ENCODE measurements at regions not wholly inside any gene's neighbourhood (a gene's known extent, or its start where the extent isn't known, plus 50 kb on each side); places are given as distances from the start of the nearest gene placed in this dataset.

DNA sequence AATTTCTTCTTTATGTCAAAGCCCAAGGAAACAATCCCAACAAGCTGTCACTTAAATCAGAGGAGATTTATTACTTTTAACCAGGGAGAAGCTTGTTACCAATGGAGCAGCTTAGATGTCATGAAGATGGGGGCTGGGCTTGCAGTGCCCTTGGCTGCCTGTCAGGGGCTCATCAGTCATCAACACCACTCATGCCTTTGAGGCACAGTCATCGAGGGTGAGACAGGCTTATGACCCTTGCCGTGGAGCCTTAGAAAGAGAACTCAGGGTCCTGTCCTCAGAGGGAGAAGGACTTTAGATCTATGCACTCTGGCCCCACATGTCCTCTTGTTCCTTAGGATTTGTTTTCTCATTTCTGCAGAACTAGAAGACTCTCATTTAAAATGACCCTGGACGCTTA is 318.3 kb downstream of the CBLN1 start (continued):
- TF ChIP-seq, protein P1, sequence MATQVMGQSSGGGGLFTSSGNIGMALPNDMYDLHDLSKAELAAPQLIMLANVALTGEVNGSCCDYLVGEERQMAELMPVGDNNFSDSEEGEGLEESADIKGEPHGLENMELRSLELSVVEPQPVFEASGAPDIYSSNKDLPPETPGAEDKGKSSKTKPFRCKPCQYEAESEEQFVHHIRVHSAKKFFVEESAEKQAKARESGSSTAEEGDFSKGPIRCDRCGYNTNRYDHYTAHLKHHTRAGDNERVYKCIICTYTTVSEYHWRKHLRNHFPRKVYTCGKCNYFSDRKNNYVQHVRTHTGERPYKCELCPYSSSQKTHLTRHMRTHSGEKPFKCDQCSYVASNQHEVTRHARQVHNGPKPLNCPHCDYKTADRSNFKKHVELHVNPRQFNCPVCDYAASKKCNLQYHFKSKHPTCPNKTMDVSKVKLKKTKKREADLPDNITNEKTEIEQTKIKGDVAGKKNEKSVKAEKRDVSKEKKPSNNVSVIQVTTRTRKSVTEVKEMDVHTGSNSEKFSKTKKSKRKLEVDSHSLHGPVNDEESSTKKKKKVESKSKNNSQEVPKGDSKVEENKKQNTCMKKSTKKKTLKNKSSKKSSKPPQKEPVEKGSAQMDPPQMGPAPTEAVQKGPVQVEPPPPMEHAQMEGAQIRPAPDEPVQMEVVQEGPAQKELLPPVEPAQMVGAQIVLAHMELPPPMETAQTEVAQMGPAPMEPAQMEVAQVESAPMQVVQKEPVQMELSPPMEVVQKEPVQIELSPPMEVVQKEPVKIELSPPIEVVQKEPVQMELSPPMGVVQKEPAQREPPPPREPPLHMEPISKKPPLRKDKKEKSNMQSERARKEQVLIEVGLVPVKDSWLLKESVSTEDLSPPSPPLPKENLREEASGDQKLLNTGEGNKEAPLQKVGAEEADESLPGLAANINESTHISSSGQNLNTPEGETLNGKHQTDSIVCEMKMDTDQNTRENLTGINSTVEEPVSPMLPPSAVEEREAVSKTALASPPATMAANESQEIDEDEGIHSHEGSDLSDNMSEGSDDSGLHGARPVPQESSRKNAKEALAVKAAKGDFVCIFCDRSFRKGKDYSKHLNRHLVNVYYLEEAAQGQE (IDR thresholded peaks at IDR 0.05; ENCODE audit: low read depth): no peak
- TF ChIP-seq SRF (IDR thresholded peaks at IDR 0.05; ENCODE audit: low read depth) (no peak), CBX3 (IDR thresholded peaks at IDR 0.05; ENCODE audit: low read depth) (peak; percentile 35; the same call in 1 of the 2 replicates), YY1 (IDR thresholded peaks at IDR 0.05; ENCODE audit: extremely low read depth, insufficient replicate concordance, low read depth, low read length) (no peak), EZH2phosphoT487 (IDR thresholded peaks at IDR 0.05; ENCODE audit: borderline replicate concordance) (no peak), TCF7L2 (IDR thresholded peaks at IDR 0.05; ENCODE audit: borderline replicate concordance, extremely low read depth, insufficient read depth, insufficient read length) (peak; percentile 33), RAD21 (IDR thresholded peaks at IDR 0.05; ENCODE audit: low read depth) (no peak), ZNF274 (IDR thresholded peaks at IDR 0.05; ENCODE audit: low read depth, low read length) (no peak), ZFX (IDR thresholded peaks at IDR 0.05) (no peak), SIN3A (IDR thresholded peaks at IDR 0.05; ENCODE audit: low read depth) (no peak), SP1 (IDR thresholded peaks at IDR 0.05; ENCODE audit: low read depth) (peak; percentile 63; the same call in 1 of the 2 replicates)
- TF ChIP-seq, protein P2, sequence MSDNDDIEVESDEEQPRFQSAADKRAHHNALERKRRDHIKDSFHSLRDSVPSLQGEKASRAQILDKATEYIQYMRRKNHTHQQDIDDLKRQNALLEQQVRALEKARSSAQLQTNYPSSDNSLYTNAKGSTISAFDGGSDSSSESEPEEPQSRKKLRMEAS (IDR thresholded peaks at IDR 0.05): 0 out of 2 replicates have a peak, but pooled peaks have one; percentile 35
- TF ChIP-seq, protein P3, sequence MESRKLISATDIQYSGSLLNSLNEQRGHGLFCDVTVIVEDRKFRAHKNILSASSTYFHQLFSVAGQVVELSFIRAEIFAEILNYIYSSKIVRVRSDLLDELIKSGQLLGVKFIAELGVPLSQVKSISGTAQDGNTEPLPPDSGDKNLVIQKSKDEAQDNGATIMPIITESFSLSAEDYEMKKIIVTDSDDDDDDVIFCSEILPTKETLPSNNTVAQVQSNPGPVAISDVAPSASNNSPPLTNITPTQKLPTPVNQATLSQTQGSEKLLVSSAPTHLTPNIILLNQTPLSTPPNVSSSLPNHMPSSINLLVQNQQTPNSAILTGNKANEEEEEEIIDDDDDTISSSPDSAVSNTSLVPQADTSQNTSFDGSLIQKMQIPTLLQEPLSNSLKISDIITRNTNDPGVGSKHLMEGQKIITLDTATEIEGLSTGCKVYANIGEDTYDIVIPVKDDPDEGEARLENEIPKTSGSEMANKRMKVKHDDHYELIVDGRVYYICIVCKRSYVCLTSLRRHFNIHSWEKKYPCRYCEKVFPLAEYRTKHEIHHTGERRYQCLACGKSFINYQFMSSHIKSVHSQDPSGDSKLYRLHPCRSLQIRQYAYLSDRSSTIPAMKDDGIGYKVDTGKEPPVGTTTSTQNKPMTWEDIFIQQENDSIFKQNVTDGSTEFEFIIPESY (IDR thresholded peaks at IDR 0.05; ENCODE audit: extremely low read depth, insufficient replicate concordance, low read length): no peak
